OCI-LY7 (cell line): ENCODE measurements at regions not wholly inside any gene's neighbourhood (a gene's known extent, or its start where the extent isn't known, plus 50 kb on each side); places are given as distances from the start of the nearest gene placed in this dataset.

ENCODE experiments used
- BruUV-seq: library from RNA; stranded (reverse); fragments of 400-500 nt; replicated peaks from 2 replicates; lab custom pipeline; 2021; lab: Mats Ljungman, UMichigan
- CTCF ChIA-PET: fragments of 300-600 bp; sonication (Branson Sonifier 250); formaldehyde crosslinking; loops from one replicate; lab custom pipeline; 2022; ENCODE audit warnings: antibody characterized with exemption; ENCODE audit not compliant: unreplicated experiment; lab: Charles Lee
- POLR2A ChIA-PET: fragments of 300-600 bp; sonication (Branson Sonifier 250); formaldehyde crosslinking; loops from one replicate; lab custom pipeline; 2022; ENCODE audit warnings: antibody characterized with exemption; lab: Charles Lee
- DNase-seq: peaks from one replicate; pipeline ENCODE4 v3.0.0-alpha.2; 2015; ENCODE audit warnings: low spot score
- H2AFZ ChIP-seq: fragments of 200-600 bp; sonication (generic), shearing (Covaris generic); 2 replicates; pipeline ENCODE4 v1.6.1; 2014; ENCODE audit warnings: mild to moderate bottlenecking, antibody characterized with exemption, low read length, moderate library complexity
- H3K27ac ChIP-seq: fragments of 200-600 bp; sonication (generic); 2 replicates; pipeline ENCODE4 v1.5.1; 2014; ENCODE audit warnings: mixed run types, low read depth, mild to moderate bottlenecking, moderate library complexity, low read length, inconsistent platforms; ENCODE audit not compliant: poor library complexity, severe bottlenecking
- H3K36me3 ChIP-seq: fragments of 200-600 bp; sonication (generic); 2 replicates; pipeline ENCODE4 v1.6.1; 2014; ENCODE audit warnings: mild to moderate bottlenecking, antibody characterized with exemption, low read length, moderate library complexity, mixed read lengths; ENCODE audit not compliant: insufficient read depth
- H3K4me1 ChIP-seq: fragments of 200-600 bp; sonication (generic); 2 replicates; pipeline ENCODE4 v1.5.1; 2014; ENCODE audit warnings: mild to moderate bottlenecking, low read length; ENCODE audit not compliant: insufficient read depth, poor library complexity, severe bottlenecking
- H3K4me2 ChIP-seq: fragments of 200-600 bp; sonication (generic); 2 replicates; pipeline ENCODE4 v1.6.1; 2014; ENCODE audit warnings: mild to moderate bottlenecking, low read length
- H3K4me3 ChIP-seq: fragments of 200-600 bp; sonication (generic); 2 replicates; pipeline ENCODE4 v1.5.1; 2014; ENCODE audit warnings: mild to moderate bottlenecking, low read depth, low read length; ENCODE audit not compliant: poor library complexity, severe bottlenecking
- H3K79me2 ChIP-seq: fragments of 200-600 bp; sonication (generic); 2 replicates; pipeline ENCODE4 v1.6.1; 2016; ENCODE audit warnings: low read depth, mild to moderate bottlenecking, low read length, moderate library complexity, mixed read lengths; ENCODE audit not compliant: insufficient read depth
- H3K9me2 ChIP-seq: fragments of 200-600 bp; sonication (generic); 2 replicates; pipeline ENCODE4 v1.6.1; 2016; ENCODE audit warnings: mild to moderate bottlenecking, low read length, mixed read lengths; ENCODE audit not compliant: insufficient read depth
- H3K9me3 ChIP-seq: fragments of 200-600 bp; sonication (generic); 2 replicates; pipeline ENCODE4 v1.6.1; 2014; ENCODE audit warnings: mild to moderate bottlenecking, mixed run types, low read length, mixed read lengths
- H4K20me1 ChIP-seq: fragments of 200-600 bp; sonication (generic); 2 replicates; pipeline ENCODE4 v1.6.1; 2014; ENCODE audit warnings: mild to moderate bottlenecking, antibody characterized with exemption, low read length, moderate library complexity, mixed read lengths; ENCODE audit not compliant: insufficient read depth
- EZH2phosphoT487 ChIP-seq: fragments of 200-600 bp; sonication (generic); IDR thresholded peaks from 2 replicates; pipeline ENCODE4 v1.6.1; 2018; ENCODE audit warnings: low read depth, borderline replicate concordance, mild to moderate bottlenecking, mixed run types, antibody characterized with exemption, low read length, moderate library complexity, mixed read lengths
- intact Hi-C: fragments of 100-400 bp; cut with micrococcal nuclease; formaldehyde crosslinking; loops from one replicate; pipeline ENCODE4 v1.10.0; 2022; ENCODE audit not compliant: unreplicated experiment
- TF ChIP-seq, protein P1 (sequence below): fragments of 200-600 bp; sonication (generic); conservative IDR thresholded peaks from 2 replicates; pipeline ENCODE4 v1.5.1; 2014; ENCODE audit warnings: mild to moderate bottlenecking, antibody characterized with exemption, low read length, moderate library complexity, mixed read lengths

DNA sequence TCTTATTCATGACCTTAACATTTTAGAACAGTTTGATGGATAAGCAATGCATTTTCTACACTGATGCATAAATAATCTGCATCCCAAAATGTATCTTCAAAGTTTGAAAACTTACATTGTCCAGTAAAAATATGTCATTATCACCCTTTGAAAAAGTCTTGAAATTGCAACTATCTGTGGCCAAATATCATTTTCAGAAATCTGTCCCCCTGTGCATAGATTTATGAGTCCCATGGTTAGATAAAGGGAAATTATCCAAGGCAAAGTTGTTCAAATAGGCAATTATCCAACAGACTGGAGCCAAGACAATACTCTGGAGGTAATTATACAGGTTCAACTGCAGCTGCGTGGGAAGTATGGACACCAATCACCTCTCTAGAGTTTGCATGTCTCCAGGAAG is 182.5 kb upstream of the INTU start:
- H3K9me3 ChIP-seq = no peaks in the 10 kb centered on the region
- no peak overlapping the region for H2AFZ ChIP-seq
- no peaks in the 10 kb centered on the region for H3K79me2 ChIP-seq
- H4K20me1 ChIP-seq = no peaks in the 10 kb centered on the region
- no peak overlapping the region for H3K4me3 ChIP-seq
- no peak for DNase-seq
- TF ChIP-seq, protein P1, sequence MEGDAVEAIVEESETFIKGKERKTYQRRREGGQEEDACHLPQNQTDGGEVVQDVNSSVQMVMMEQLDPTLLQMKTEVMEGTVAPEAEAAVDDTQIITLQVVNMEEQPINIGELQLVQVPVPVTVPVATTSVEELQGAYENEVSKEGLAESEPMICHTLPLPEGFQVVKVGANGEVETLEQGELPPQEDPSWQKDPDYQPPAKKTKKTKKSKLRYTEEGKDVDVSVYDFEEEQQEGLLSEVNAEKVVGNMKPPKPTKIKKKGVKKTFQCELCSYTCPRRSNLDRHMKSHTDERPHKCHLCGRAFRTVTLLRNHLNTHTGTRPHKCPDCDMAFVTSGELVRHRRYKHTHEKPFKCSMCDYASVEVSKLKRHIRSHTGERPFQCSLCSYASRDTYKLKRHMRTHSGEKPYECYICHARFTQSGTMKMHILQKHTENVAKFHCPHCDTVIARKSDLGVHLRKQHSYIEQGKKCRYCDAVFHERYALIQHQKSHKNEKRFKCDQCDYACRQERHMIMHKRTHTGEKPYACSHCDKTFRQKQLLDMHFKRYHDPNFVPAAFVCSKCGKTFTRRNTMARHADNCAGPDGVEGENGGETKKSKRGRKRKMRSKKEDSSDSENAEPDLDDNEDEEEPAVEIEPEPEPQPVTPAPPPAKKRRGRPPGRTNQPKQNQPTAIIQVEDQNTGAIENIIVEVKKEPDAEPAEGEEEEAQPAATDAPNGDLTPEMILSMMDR = no peak
- no peak for TF ChIP-seq EZH2phosphoT487
- no TSS peak for BruUV-seq
- intact Hi-C loops = no loop called here
- no peak overlapping the region for H3K27ac ChIP-seq
- CTCF ChIA-PET = no interaction called here
- no peaks in the 10 kb centered on the region for H3K4me1 ChIP-seq
- H3K4me2 ChIP-seq = no peak overlapping the region
- H3K36me3 ChIP-seq = no peaks in the 10 kb centered on the region
- H3K9me2 ChIP-seq = no peaks in the 10 kb centered on the region
- POLR2A ChIA-PET = no interaction called here

DNA sequence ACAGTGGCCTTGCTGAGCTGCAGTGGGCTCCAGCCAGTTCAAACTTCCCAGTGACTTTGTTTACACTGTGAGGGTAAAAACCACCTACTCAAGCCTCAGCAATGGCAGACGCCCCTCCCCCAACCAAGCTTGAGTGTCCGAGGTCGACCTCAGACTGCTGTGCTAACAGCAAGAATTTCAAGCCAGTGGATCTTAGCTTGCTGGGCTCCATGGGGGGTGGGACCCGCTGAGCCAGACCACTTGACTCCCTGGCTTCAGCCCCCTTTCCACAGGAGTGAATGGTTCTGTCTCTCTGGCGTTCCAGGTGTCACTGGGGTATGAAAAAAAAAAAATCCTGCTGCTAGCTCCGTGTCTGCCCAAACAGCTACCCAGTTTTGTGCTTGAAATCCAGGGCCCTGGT is 168.9 kb upstream of the INTU start:
- H3K27ac ChIP-seq = no peak overlapping the region
- no TSS peak for BruUV-seq
- intact Hi-C loops = no loop called here
- TF ChIP-seq, protein P1 = no peak
- TF ChIP-seq EZH2phosphoT487 = no peak
- no peak for DNase-seq
- POLR2A ChIA-PET = no interaction called here
- CTCF ChIA-PET = no interaction called here
- H2AFZ ChIP-seq = no peak overlapping the region
- no peaks in the 10 kb centered on the region for H3K9me2 ChIP-seq
- H4K20me1 ChIP-seq = no peaks in the 10 kb centered on the region
- no peak overlapping the region for H3K4me2 ChIP-seq
- H3K4me3 ChIP-seq = no peak overlapping the region
- H3K79me2 ChIP-seq = no peaks in the 10 kb centered on the region
- H3K9me3 ChIP-seq = no peaks in the 10 kb centered on the region
- no peaks in the 10 kb centered on the region for H3K4me1 ChIP-seq
- no peaks in the 10 kb centered on the region for H3K36me3 ChIP-seq

DNA sequence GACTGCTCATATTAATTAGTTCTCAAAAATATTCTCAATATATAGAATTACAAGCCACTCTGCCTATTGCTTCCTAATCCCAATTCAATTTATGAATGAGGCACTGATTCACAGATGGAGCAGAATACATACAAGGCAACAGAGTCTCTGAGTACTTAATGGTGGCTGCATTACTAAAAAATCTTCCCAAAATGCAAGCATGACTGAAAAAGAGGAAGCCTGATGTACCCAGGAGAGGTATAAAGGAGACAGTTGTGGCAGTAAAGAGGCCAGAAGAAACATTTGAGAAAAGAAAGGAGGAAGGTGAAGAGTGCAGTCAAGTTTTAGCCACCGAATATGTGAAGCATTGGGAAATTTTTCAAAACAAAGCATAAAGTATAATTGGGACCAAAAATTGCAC is 163.2 kb upstream of the INTU start:
- Histone ChIP-seq H4K20me1 (no peaks in the 10 kb centered on the region), H3K4me2 (no peak overlapping the region), H3K79me2 (no peaks in the 10 kb centered on the region), H2AFZ (no peak overlapping the region), H3K36me3 (no peaks in the 10 kb centered on the region), H3K4me3 (no peak overlapping the region), H3K9me3 (no peaks in the 10 kb centered on the region), H3K9me2 (no peaks in the 10 kb centered on the region), H3K27ac (no peak overlapping the region), H3K4me1 (no peaks in the 10 kb centered on the region)
- TF ChIP-seq, protein P1 = no peak
- TF ChIP-seq EZH2phosphoT487 = no peak
- intact Hi-C loops = no loop called here
- ChIA-PET CTCF (no interaction called here), POLR2A (no interaction called here)
- BruUV-seq = no TSS peak
- no peak for DNase-seq
